ENCODE measurements at regions not wholly inside any gene's neighbourhood (a gene's known extent, or its start where the extent isn't known, plus 50 kb on each side); places are given as distances from the start of the nearest gene placed in this dataset.

DNA sequence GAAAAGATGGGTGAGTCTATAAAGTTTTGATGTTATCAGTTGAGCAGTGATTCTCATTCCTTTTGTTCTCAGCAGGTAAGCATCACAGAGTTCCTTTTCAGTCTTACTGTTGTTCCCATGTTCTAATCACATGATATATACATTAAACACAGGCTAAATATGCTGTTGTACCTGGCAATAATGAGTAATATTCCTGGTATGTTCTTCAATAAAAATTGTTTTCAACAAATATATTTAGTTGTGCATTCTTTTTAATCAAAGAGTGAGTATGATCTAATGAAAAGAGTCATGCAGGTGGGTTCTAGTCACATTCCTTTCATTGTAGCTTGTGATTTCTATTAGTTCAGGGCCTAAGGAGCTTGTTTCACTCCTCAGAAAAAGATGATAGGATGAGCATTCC, 288.3 kb upstream of the NETO1 start:
- no peak for DNase-seq
- Histone ChIP-seq H3K4me3 (no peak overlapping the region), H3K27me3 (no peaks in the 10 kb centered on the region), H3K9me3 (no peaks in the 10 kb centered on the region), H3K4me1 (ENCODE audit: insufficient read depth) (no peaks in the 10 kb centered on the region), H3K27ac (no peak overlapping the region), H3K36me3 (no peaks in the 10 kb centered on the region)
- intact Hi-C loops (cut with DNase I) = no loop called here
- no peak for TF ChIP-seq EP300 (IDR thresholded peaks at IDR 0.05)

DNA sequence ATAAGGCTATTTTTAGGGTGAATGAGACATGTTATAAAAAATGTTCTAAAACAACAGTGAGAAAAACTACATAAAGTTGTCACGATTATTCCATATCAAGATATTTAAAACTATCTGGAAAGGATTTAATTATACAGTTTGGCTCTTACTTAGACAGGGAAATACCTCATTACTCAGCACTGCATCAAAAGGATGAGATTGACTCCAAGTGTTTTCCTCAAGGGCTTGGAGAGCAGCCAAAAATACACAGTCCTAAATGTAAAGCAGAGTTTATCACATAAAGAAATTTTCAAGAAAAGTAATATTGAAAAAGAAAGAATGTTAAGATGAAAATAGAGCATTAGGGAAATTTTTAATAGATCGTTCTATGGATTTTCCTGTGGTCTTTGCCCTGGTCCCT, 285.5 kb upstream of the NETO1 start:
- no peaks in the 10 kb centered on the region for H3K27me3 ChIP-seq
- no peak overlapping the region for H3K4me3 ChIP-seq
- no peaks in the 10 kb centered on the region for H3K9me3 ChIP-seq
- H3K27ac ChIP-seq = no peak overlapping the region
- no peaks in the 10 kb centered on the region for H3K4me1 ChIP-seq (ENCODE audit: insufficient read depth)
- intact Hi-C loops (cut with DNase I) = no loop called here
- no peaks in the 10 kb centered on the region for H3K36me3 ChIP-seq
- no peak for DNase-seq
- TF ChIP-seq, protein P1, sequence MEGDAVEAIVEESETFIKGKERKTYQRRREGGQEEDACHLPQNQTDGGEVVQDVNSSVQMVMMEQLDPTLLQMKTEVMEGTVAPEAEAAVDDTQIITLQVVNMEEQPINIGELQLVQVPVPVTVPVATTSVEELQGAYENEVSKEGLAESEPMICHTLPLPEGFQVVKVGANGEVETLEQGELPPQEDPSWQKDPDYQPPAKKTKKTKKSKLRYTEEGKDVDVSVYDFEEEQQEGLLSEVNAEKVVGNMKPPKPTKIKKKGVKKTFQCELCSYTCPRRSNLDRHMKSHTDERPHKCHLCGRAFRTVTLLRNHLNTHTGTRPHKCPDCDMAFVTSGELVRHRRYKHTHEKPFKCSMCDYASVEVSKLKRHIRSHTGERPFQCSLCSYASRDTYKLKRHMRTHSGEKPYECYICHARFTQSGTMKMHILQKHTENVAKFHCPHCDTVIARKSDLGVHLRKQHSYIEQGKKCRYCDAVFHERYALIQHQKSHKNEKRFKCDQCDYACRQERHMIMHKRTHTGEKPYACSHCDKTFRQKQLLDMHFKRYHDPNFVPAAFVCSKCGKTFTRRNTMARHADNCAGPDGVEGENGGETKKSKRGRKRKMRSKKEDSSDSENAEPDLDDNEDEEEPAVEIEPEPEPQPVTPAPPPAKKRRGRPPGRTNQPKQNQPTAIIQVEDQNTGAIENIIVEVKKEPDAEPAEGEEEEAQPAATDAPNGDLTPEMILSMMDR (IDR thresholded peaks at IDR 0.05) = no peak
- TF ChIP-seq EP300 (IDR thresholded peaks at IDR 0.05) (no peak), POLR2A (IDR thresholded peaks at IDR 0.05) (no peak)
- 13 to 28% (median 20%) methylated on average over 2 of the region's 2 CpGs for WGBS, 3 donors

DNA sequence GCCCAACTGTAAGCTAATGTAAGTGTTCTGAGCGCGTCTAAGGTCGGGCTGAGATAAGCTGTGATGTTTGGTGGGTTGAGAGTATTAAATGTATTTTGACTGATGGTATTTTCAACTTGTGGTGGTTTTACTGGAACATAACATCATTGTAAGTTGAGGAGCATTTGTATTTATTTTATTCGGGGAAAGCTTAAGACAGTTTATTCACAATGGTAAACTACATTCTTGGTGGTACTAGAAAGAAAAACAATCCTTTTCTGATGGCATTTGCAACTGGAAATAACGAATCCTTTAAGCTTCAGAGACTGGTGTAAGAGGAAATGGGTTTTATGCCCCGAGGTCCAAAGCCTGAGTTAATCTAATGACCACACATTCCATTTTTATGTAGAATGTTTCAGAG, 283.3 kb upstream of the NETO1 start:
- intact Hi-C loops (cut with DNase I) = no loop called here
- no peaks in the 10 kb centered on the region for H3K4me1 ChIP-seq (ENCODE audit: insufficient read depth)
- no peaks in the 10 kb centered on the region for H3K9me3 ChIP-seq
- DNase-seq = no peak
- no peak overlapping the region for H3K27ac ChIP-seq
- no peaks in the 10 kb centered on the region for H3K36me3 ChIP-seq
- TF ChIP-seq POLR2A (IDR thresholded peaks at IDR 0.05) (no peak), EP300 (IDR thresholded peaks at IDR 0.05) (no peak)
- TF ChIP-seq, protein P1 (IDR thresholded peaks at IDR 0.05) = no peak
- no peaks in the 10 kb centered on the region for H3K27me3 ChIP-seq
- 73 to 86% (median 84%) methylated on average over 6 of the region's 6 CpGs for WGBS, 3 donors
- no peak overlapping the region for H3K4me3 ChIP-seq

DNA sequence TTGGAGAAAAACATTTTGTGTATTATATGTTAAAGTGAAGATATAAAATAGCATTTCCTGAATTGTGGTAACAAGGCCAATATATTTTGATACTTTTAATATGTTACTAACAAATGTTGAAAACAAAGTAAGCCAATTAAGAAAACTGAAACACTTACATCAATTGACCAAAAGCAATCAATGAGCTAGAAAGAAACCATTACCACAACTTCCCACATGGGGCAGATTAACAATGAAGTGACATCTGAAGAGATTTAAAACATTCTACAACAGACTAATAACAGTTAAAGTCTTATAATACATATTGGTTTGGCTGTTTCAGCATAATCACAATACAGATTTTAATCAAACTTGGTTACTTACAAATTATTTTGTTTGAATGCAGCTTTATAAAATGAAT, 282.4 kb upstream of the NETO1 start:
- Histone ChIP-seq H3K27me3 (no peaks in the 10 kb centered on the region), H3K27ac (no peak overlapping the region), H3K36me3 (no peaks in the 10 kb centered on the region), H3K4me1 (ENCODE audit: insufficient read depth) (no peaks in the 10 kb centered on the region), H3K4me3 (no peak overlapping the region), H3K9me3 (no peaks in the 10 kb centered on the region)
- intact Hi-C loops (cut with DNase I) = no loop called here
- TF ChIP-seq EP300 (IDR thresholded peaks at IDR 0.05) (no peak), POLR2A (IDR thresholded peaks at IDR 0.05) (no peak)
- TF ChIP-seq, protein P1 (IDR thresholded peaks at IDR 0.05) = no peak
- no peak for DNase-seq

DNA sequence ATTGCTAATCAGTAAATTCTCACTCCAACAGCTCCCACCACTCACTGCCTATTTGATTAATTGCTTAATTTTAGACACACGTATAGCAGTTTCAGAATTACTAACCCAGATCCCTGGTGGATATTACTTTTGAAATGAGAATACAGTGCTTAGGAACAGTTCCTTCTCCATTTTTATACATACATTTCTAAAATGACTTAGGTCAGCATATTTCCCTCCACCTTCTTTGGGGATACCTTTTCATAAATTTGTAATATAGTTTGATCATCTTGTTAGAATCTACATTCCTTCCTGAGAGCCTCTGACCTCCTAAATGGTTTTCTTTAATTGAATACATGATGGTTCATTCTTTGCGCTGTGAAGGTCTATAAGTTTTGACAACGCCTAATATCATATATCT, 279.8 kb upstream of the NETO1 start:
- H3K27ac ChIP-seq = no peak overlapping the region
- H3K4me3 ChIP-seq = no peak overlapping the region
- 54 to 68% (median 61%) methylated on average over 3 of the region's 3 CpGs for WGBS, 3 donors
- intact Hi-C loops (cut with DNase I) = no loop called here
- no peaks in the 10 kb centered on the region for H3K27me3 ChIP-seq
- H3K36me3 ChIP-seq = no peaks in the 10 kb centered on the region
- no peaks in the 10 kb centered on the region for H3K4me1 ChIP-seq (ENCODE audit: insufficient read depth)
- TF ChIP-seq, protein P1 (IDR thresholded peaks at IDR 0.05) = no peak
- TF ChIP-seq EP300 (IDR thresholded peaks at IDR 0.05) (no peak), POLR2A (IDR thresholded peaks at IDR 0.05) (no peak)
- H3K9me3 ChIP-seq = no peaks in the 10 kb centered on the region
- no peak for DNase-seq
